ENCODE measurements at regions not wholly inside any gene's neighbourhood (a gene's known extent, or its start where the extent isn't known, plus 50 kb on each side); places are given as distances from the start of the nearest gene placed in this dataset.

GRCh38 chr1:87169263-87169910 lies 159.3 kb upstream of the LMO4 start:
- H4K20me1 ChIP-seq (ENCODE audit: control insufficient read depth, extremely low read depth, insufficient read depth, low read length) = no peaks in the 10 kb centered on the region
- no peak overlapping the region for H3K4me3 ChIP-seq (replicated peaks in 1 of 4; ENCODE audit: control extremely low read depth in 1 of 4, insufficient read depth in 1 of 4, low read depth in 3 of 4, low read length in 4 of 4)
- H3K4me1 ChIP-seq (ENCODE audit: control insufficient read depth, extremely low read depth, insufficient read depth, low read length) = no peaks in the 10 kb centered on the region
- no peaks in the 10 kb centered on the region for H3K27me3 ChIP-seq (ENCODE audit: control insufficient read depth, insufficient read depth, low read length)
- H3K9ac ChIP-seq (ENCODE audit: insufficient read depth, low read length) = no peak overlapping the region
- H3K36me3 ChIP-seq (ENCODE audit: control insufficient read depth, insufficient read depth, low read length) = no peaks in the 10 kb centered on the region
- H3K4me2 ChIP-seq (ENCODE audit: extremely low read depth, insufficient read depth, low read length) = no peak overlapping the region
- H3K27ac ChIP-seq (ENCODE audit: insufficient read depth, low read length) = no peak overlapping the region
- peak in 1 of 2 donors; percentile 25 for DNase-seq (ENCODE audit: low read depth in 2 of 2)
- H2AFZ ChIP-seq (ENCODE audit: low read length) = no peak overlapping the region
- H3K9me3 ChIP-seq (ENCODE audit: control insufficient read depth, insufficient read depth, low read depth, low read length) = no peaks in the 10 kb centered on the region
- H3K79me2 ChIP-seq (ENCODE audit: control insufficient read depth, insufficient read depth, low read length) = no peaks in the 10 kb centered on the region
- TF ChIP-seq CTCF (conservative IDR thresholded peaks at IDR 0.05 in 1 of 2, IDR thresholded peaks at IDR 0.05 in 1 of 2; ENCODE audit: low read depth in 1 of 2, low read length in 2 of 2) (no peak), EZH2 (IDR thresholded peaks at IDR 0.05; ENCODE audit: low read length, missing control alignments) (no peak)

GRCh38 chr1:87170157-87170556 lies 158.5 kb upstream of the LMO4 start:
- Histone ChIP-seq H3K4me2 (ENCODE audit: extremely low read depth, insufficient read depth, low read length) (no peak overlapping the region), H2AFZ (ENCODE audit: low read length) (no peak overlapping the region), H3K4me1 (ENCODE audit: control insufficient read depth, extremely low read depth, insufficient read depth, low read length) (no peaks in the 10 kb centered on the region), H4K20me1 (ENCODE audit: control insufficient read depth, extremely low read depth, insufficient read depth, low read length) (no peaks in the 10 kb centered on the region), H3K27ac (ENCODE audit: insufficient read depth, low read length) (no peak overlapping the region), H3K9me3 (ENCODE audit: control insufficient read depth, insufficient read depth, low read depth, low read length) (no peaks in the 10 kb centered on the region), H3K9ac (ENCODE audit: insufficient read depth, low read length) (no peak overlapping the region), H3K79me2 (ENCODE audit: control insufficient read depth, insufficient read depth, low read length) (no peaks in the 10 kb centered on the region), H3K36me3 (ENCODE audit: control insufficient read depth, insufficient read depth, low read length) (no peaks in the 10 kb centered on the region), H3K4me3 (replicated peaks in 1 of 4; ENCODE audit: control extremely low read depth in 1 of 4, insufficient read depth in 1 of 4, low read depth in 3 of 4, low read length in 4 of 4) (no peak overlapping the region), H3K27me3 (ENCODE audit: control insufficient read depth, insufficient read depth, low read length) (no peaks in the 10 kb centered on the region)
- DNase-seq (ENCODE audit: low read depth in 2 of 2) = peak; percentile 29 to 37
- no peak for TF ChIP-seq CTCF (conservative IDR thresholded peaks at IDR 0.05 in 1 of 2, IDR thresholded peaks at IDR 0.05 in 1 of 2; ENCODE audit: low read depth in 1 of 2, low read length in 2 of 2)
- TF ChIP-seq EZH2 (IDR thresholded peaks at IDR 0.05; ENCODE audit: low read length, missing control alignments) = no peak

GRCh38 chr1:87170931-87171598 lies 157.6 kb upstream of the LMO4 start:
- no peaks in the 10 kb centered on the region for H3K79me2 ChIP-seq (ENCODE audit: control insufficient read depth, insufficient read depth, low read length)
- H3K9ac ChIP-seq (ENCODE audit: insufficient read depth, low read length) = no peak overlapping the region
- no peaks in the 10 kb centered on the region for H3K27me3 ChIP-seq (ENCODE audit: control insufficient read depth, insufficient read depth, low read length)
- H3K36me3 ChIP-seq (ENCODE audit: control insufficient read depth, insufficient read depth, low read length) = no peaks in the 10 kb centered on the region
- H3K4me3 ChIP-seq (replicated peaks in 1 of 4; ENCODE audit: control extremely low read depth in 1 of 4, insufficient read depth in 1 of 4, low read depth in 3 of 4, low read length in 4 of 4) = no peak overlapping the region
- no peak overlapping the region for H2AFZ ChIP-seq (ENCODE audit: low read length)
- H3K9me3 ChIP-seq (ENCODE audit: control insufficient read depth, insufficient read depth, low read depth, low read length) = no peaks in the 10 kb centered on the region
- H3K4me1 ChIP-seq (ENCODE audit: control insufficient read depth, extremely low read depth, insufficient read depth, low read length) = no peaks in the 10 kb centered on the region
- TF ChIP-seq EZH2 (IDR thresholded peaks at IDR 0.05; ENCODE audit: low read length, missing control alignments) (no peak), CTCF (conservative IDR thresholded peaks at IDR 0.05 in 1 of 2, IDR thresholded peaks at IDR 0.05 in 1 of 2; ENCODE audit: low read depth in 1 of 2, low read length in 2 of 2) (no peak)
- no peak overlapping the region for H3K4me2 ChIP-seq (ENCODE audit: extremely low read depth, insufficient read depth, low read length)
- H3K27ac ChIP-seq (ENCODE audit: insufficient read depth, low read length) = no peak overlapping the region
- no peak for DNase-seq (ENCODE audit: low read depth in 2 of 2)
- H4K20me1 ChIP-seq (ENCODE audit: control insufficient read depth, extremely low read depth, insufficient read depth, low read length) = no peaks in the 10 kb centered on the region
